ENCODE measurements at regions not wholly inside any gene's neighbourhood (a gene's known extent, or its start where the extent isn't known, plus 50 kb on each side); places are given as distances from the start of the nearest gene placed in this dataset.

DNA sequence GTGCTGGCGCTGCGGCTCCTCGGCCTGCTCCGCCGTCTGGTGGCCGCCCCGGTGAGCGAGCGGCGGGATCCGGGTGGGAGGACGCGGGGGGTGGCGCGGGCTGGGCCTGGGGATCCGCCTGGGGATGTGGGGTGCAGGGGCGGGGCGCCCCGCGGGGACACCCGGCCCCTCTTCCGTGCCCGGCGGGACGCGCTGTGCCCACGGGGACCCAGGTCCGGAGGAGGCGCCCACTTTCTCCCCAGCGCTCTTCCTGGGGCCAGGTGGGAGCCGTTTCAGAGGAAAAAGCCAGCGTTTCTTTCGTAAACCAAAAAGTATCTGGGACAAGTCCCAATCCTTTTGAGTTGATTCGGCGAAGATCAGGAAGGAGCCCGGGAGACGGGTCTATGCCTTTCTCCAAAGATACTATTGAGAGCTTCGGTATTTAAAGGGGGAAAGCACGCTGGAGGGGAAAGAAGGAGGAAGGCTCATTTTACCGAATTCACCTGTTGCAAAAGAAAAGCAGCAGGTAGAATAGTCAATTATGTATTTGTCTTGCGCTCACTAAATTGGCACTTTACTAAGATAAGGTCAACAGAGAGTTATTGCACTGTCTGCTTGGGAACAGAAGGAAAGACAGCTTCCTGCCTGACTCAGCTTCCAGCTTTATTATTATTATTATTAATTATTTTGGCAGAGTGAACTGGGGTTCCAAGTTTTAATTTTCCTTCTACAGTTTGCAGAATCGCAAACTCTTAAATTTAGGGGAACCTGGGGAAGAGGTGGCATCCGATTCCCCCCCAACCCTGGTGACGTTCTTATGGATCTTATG is 81.5 kb upstream of the CD99 start:
- DNase-seq = no peak
- intact Hi-C loops (cut with DNase I) = no loop called here

DNA sequence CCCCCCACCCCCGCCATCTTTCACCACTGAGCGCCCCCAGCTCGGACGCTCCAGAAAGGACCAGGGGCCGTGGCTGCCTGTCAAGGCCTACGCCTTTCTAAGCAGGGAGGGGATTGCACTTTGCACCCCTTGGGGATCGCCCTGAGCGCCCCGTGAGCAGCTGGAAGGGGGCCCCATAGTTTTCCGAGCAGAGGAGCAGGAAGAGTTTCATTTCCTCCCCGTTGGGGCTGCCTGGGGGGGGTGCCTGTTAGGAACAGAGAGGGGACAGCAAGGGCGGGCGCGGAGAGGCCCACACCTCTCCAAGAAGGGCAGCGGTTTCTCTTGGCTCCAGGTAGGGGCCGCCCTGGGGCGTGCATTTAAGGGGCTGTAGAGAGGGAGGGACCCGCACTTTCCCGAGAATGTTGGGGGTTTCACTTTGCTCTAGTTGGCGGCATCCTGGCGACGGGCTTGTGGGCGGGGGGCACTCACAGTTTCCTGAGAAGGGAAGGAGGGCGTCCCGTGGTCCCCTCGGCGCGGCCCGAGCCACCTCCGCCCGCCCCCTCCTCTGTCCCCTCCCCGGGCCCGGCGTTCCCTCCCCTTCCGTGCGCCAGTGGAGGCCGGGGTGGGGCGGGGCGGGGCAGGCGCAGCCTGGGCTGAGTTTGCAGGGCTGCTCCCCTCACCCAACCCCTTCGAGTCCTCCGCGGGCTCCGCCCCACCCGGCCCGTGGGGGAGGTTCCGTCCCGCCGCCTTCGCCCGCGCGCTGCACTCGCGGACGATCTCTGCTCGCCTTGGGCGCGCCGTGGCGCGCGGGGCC is 82.3 kb upstream of the CD99 start:
- intact Hi-C loops (cut with DNase I) = no loop called here
- peak in 38 of 42 donors; percentile 21 to 78 (median 52) for DNase-seq

DNA sequence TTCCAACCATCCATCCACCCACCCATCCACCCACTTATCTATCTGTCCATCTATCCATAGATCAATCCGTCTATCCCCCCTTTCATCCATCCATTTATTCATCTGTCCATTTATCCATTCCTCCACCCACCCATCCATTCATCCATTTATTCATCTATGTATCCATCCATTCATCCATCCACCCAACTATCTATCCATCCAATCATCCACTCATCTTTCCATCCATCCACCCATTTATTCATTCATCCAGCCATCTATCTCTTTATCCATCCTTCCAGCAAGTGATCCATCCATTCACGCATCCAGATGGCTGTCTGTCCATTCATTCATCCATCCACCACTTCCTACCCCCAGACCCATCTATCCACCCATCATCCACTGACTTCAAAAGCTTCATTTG is 84.0 kb upstream of the CD99 start:
- DNase-seq = no peak
- intact Hi-C loops (cut with DNase I) = no loop called here

DNA sequence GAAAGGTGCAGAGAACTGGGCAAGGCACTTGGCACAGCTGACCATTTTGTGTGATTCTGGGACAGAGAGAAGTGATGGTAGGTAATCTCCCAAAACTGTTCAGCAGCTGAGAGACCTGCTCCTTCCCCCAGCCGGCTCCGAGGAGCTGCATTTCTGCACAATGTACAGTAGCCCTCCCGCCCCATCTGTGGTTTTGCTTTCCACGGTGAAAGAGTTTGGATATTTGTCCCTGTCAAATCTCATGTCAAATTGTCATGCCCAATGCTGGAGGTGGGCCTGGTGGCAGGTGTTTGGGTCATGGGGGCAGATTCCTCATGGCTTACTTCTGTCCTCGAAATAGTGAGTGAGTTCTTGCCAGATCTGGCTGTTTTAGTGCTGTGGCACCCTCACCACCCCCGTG is 90.5 kb upstream of the CD99 start:
- intact Hi-C loops (cut with DNase I) = no loop called here
- DNase-seq = no peak

DNA sequence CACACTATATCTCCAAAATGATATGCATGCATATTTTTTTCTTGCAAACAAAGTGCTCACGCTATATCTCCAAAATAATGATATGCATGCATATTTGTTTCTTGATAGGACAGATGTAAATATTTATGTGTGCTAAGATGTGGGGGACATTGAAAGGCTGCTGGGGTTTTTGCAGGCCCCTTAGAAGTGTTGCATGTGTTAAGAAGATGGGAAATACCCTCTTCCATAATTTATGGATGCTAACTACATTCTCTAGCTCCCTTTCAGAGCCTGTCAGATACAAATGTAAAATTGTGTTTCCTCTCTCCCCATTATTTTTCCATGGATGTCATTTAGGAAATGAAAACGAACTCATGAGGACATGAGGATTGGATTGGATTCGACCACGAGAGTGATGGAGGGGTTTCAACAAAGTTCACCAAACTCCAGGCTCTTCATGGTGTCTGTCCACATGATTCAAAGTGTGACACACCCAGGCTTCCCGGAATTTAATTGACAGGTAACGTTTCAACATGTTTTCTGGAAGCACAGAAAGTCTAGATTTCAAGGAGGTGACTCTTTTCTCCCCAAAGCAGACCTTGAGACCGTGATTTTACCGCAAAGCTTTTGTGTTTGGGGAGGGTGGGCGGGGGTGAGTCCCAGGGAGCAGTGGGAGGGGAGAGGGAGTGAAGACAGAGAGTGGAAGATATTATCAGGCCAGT is 94.4 kb upstream of the CD99 start:
- DNase-seq = no peak
- intact Hi-C loops (cut with DNase I) = no loop called here

DNA sequence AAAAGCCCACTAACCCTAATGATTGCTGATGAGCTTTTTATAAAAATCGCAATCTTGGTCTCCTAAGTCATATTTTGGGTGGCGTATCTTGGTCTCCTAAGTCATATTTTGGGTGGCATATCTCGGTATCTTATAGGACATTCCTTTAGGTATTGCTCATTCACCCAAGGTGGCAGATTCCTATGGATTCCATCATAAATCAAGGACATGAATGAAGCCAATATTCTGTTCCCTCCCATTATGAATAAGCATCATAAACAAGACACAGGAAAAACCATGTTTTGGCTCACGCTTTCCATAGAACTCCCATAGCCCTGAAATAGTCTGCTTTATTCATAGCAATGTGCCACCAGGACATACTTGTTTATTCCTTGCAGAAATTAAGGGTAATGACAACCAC is 95.0 kb upstream of the CD99 start:
- intact Hi-C loops (cut with DNase I) = no loop called here

DNA sequence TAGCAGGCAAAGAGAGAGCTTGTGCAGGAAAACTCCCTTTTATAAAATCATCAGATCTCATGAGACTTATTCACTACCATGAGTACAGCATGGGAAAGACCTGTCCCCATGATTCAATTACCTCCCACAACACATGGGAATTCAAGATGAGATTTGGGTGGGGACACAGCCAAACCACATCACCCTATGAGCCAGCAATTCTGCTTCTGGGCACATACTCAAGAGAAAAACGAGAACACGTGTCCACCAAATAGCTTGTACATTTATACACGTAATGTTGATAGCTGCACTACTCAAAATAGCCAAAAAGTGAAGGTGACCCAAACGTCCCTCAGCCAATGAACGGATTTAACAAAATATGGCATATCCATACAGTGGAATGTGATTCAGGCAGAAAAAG is 94.5 kb upstream of the DHRSX start:
- intact Hi-C loops (cut with DNase I) = no loop called here
- no peak for DNase-seq

More for the DNA sequence above, 95.0 kb upstream of the CD99 start:
- no peak for DNase-seq

DNA sequence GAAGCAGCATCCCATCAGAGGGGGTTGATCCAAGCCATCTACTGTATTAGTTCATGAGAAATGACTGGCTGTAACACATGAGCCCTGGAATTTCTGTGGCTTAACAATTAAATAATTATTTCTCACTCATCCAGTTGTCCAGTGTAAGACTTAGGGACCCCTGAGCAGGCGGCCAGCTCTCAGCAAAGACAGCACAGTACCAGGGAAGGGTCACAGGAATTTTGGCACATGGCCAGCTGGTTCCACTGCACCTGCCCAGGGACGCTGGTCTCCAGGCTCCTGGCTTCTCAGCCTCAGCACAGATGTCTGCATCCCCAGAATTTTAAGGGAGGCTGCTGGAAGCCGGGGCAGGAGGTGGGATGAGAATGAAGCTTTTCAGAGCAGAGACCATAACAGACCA is 93.7 kb upstream of the DHRSX start:
- intact Hi-C loops (cut with DNase I) = loop anchor here (5.0 kb wide), 1 partner anchor 942 kb away; no protein-coding TSS in a partner anchor

DNA sequence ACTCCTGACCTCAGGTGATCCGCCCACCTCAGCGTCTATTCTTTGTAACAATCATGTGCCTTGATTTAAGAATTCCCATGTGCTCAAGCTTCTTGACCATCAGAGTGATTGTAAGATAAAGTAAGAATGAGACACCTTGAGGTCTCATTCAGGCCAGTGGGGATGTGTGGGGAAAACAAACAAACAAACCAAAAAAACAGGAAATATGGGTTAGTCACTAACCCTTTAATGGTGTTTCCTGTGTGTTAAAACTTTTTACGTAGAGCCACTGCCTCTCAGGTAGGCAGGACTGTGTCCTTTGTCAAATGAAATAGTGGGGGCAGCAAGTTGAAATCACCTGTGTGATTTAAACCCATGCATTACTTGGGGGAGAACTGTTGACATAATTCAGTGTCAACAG is 91.5 kb upstream of the DHRSX start:
- intact Hi-C loops (cut with DNase I) = loop anchor here (5.0 kb wide), 1 partner anchor 940 kb away; no protein-coding TSS in a partner anchor
- no peak for DNase-seq

More for the DNA sequence above, 93.7 kb upstream of the DHRSX start:
- no peak for DNase-seq

DNA sequence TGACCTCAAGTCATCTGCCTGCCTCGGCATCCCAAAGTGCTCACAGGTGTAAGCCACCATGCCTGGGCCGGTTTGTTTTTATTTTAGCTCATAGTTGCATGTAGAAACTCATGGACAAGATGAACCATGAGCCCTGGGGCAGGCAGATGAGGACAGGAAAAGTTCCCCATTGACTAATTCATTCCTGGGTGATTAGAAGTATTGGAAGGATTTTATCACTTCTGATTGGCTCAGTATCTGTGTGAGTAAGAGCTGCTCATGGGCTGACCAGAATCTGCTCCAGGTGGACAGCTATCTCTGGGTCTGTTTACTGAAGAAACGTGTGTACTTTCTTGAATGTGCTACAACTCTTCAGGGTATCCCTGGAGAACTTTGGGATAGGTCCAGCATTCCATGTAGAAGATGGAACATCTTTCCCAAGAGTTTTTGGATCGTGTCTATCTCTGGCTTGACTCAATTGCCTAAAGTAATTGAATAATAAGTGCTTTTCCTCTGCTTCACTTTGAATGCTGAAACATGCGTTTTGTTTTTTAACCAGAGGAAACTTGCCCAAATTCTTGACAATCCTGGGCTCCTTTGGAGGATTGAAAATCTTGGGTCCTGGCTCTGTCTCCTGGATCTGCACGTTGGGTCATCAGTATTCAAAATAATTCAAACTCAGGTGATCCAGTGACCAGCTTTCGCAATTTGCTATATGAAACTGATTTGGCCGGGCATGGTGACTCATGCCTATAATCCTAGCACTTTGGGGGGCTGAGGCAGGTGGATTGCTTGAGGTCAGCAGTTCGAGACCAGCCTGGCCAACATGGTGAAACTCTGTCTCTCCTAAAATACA is 88.6 kb upstream of the DHRSX start:
- DNase-seq = no peak
- intact Hi-C loops (cut with DNase I) = loop anchor here (5.0 kb wide), 1 partner anchor 937 kb away; no protein-coding TSS in a partner anchor

DNA sequence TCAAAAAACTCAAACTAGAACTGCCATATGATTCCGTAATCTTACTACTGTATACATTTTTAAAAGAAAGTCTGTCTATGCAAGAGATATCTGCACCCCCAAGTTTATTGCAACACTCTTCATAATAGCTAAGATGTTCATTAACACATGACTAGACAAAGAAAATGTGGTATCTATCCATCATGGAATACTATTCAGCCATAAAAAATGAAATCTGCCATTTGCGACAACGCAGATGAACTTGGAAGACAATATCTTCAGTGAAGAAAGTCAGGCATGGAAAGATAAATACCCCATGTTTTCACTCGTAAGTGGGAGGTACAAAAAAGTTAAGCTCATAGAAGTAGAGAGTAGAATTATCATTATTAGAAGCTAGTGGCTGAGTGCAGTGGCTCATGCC is 87.3 kb upstream of the DHRSX start:
- intact Hi-C loops (cut with DNase I) = no loop called here
- no peak for DNase-seq

DNA sequence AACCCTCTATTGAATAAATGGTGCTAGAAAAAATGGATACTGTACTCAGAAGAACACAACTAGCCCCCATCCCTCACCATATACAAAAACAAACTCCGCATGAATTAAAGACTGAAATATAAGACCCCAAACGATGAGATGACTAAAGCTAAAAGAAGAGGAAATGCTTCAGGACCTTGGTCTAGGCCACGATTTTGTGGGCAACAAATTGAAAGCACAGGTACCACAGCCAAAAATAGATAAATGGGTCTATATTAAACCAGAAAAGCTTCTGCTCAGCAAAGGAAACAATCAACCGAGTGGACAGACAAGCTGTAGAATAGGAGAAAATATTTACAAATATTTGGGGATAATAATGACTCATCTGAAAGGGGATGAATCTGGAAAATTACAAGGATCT is 86.4 kb upstream of the DHRSX start:
- intact Hi-C loops (cut with DNase I) = no loop called here
- no peak for DNase-seq

DNA sequence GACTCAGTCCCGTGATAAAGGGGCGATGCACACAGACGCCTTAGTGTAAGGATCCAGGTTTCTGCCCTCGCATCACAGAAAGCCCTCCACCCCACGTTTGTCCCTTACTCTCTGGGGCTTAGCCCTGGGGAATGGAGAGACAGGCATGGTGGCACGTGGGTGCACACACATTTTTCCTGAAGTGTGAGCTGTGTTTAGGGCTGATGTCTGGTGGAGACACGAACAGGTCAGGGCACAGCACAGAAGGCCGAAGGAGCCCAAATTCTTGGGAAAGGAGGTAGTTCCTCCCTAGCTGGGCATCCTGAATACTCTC is 84.3 kb upstream of the DHRSX start:
- no peak for DNase-seq
- intact Hi-C loops (cut with DNase I) = no loop called here

DNA sequence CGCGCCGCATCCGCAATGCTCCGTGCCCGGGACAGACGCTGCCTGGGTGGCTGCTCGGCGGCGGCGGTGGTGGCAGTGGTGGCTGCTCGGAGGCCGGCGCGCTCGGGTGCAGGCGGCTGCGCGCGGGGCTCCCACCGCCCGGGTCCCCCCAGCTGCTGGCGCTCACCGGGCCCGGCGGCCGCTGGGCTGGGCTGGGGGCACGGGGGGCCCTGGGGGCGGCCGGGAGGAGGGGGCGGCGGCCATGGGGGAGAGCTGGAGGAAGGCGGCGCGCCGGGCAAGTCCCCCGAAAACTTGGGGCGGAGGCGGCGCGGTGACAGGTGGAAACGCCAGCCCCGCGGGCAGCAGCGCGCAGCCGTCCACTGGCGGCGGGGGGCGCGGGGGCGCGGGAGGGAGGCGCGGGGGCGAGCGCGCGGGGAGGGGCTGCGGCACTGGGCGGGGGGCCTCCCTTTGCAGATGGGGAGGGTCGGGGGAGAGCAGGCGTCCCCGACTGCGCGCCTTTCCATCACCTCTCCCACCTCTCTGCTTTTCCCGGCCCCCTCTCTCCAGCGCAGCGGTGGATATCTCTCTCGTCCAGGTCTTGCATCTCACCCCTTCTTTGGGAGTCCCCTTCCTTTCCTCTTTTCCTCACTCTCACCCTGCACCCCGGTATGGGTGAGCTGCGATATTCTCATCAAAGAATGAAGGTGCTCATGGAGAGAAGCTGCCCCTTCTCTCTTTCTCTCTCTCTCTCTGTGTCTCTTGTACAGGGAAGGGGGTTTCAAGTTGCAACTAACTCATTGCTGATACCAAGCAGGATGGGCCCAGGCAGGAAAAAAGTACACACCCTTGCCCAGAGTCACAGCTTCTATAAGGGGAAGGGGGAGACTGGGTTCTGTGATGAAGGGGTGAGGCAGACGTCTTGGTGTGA is 83.7 kb upstream of the DHRSX start:
- intact Hi-C loops (cut with DNase I) = no loop called here
- DNase-seq = no peak

DNA sequence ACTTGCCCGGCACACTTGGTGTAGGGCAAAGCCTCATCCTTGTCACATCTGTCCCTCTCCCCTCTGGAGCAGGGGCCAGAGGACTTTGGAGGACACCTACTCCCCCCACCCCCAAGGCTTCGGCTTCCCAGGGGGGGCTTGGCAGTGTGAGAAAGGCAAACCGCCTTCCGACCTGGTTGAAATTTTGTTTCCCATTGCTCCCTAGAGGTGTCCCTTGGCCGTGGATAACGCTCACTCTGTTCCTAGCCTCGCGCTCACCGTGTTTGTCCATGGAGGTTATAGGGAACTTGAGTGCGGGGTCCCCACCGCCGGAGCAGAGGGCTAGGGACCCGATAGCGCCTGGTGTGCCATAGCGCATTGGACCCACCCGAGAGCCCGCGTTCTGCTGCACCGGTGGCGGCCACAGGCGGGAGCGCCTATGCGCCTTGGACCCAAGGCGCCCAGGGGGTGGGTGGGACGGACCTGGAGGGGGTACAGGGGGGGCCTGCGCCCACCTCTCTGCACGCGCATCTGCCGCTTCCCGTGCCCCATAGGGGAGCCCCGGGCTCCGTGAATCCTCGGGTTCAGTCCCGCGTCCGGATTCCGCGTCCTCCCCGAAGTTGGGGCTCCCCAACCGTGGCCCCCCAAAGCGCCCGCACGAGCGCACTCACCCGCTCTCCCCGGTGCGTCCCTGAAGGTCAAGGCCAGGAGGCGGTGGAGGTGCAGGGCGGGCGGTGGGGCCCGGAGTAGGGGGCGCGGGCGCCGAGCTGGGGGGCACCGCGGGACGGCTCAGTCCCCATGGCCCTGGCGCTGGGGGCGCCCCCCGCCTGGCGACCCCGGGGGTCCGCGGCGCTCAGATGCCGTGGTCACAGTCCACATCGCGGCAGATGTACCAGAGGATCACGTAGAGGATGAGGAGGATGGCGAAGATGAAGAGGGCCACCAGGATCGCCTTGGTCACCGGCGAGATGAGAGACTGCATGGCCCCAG is 82.7 kb upstream of the DHRSX start:
- intact Hi-C loops (cut with DNase I) = no loop called here
- DNase-seq = no peak

DNA sequence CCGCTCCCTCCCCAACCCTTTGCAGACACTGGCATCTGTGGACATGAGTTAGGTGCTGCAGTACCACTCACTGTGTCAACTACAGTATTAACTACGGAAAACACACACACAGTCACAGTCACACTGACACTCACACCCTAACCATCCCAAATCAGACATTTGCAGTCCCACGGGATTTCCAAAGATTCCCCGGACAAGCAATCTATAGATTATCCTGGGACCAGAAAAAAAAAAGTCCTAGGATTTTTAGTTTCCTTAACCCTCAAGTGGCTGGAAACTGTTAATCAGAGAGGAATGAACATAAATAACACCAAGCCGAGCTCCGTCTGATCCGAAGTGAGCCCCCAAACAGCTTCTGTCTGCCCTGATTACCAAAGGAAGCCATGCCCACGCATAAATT is 81.9 kb upstream of the DHRSX start:
- intact Hi-C loops (cut with DNase I) = no loop called here
- DNase-seq = no peak

DNA sequence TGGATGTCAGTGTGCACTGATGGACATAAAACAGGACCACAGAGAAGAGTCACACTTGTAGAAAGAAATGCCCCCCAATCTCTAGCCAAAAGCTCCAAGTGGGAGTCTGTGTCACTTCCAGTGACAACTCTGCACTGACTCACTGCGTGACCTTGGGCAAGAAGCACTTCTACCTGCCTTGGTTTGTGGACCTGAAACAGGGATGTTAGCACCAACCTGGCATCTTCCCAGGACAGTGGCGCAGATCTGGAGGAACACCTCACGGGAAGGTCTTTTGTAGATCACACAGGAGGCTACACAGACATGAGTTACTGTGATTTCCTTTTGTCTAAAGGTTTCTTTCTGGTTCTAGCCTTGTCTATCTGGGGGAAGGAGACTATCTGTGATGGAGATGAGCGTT is 80.5 kb upstream of the DHRSX start:
- intact Hi-C loops (cut with DNase I) = no loop called here
- DNase-seq = no peak

Data from head of caudate nucleus (tissue), 42 donors.